Stimulated activated CD4-positive, alpha-beta T cell treated with anti-CD3 and anti-CD28 coated beads, Interleukin-2, amount 100 ng/mL, for 48 hours (primary cell): ENCODE measurements at regions not wholly inside any gene's neighbourhood (a gene's known extent, or its start where the extent isn't known, plus 50 kb on each side); places are given as distances from the start of the nearest gene placed in this dataset.

Experiments used
- DNase-seq, 2 donors: peaks; one replicate each; pipeline ENCODE4 v3.0.0-alpha.2; 2020

DNA sequence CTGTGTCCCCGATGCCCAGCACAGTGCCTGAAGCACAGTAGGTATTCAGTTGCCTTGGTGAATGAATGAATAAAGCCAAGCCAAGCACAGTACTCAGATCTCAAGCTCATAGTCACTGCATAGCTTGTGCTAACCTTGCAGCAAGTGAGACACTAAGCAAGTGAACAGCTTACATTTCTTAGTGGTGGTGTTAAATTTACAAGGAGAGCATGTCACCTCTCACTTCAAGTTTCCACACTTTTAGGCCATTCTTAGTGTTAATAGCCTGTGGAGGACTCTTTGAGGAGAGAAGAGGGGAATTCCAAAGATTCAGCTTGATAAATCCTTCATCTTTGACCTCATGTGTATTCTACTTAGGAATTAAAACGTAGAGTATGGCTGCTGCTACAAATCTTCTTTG, 104.7 kb downstream of the C9orf152 start:
- DNase-seq = no peak

DNA sequence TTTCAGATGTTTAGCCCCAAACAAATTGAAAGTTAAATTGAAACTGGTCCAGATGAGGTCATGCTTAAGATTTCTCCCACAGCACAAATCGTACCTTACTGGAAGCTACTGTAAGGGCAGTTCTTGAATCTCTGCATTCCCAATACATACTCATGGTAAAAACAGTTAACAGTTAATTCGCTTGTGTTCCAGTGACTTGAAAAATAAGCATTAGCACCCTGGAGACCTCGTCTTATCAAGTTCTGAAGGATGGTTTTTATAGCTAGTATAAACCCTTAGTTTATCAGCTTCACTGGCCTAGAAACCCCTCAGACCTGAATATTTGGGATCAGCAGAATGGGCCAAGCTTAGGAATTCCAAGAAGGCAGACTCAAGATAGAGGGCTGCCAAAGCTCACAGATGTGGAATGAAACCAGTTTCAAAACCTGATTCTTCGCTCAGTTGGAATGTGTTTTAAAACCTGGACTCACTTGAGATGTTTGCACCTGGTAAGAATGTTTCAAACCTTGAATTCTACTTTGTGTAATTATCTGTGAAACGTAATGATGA, 103.6 kb downstream of the C9orf152 start:
- DNase-seq = no peak

DNA sequence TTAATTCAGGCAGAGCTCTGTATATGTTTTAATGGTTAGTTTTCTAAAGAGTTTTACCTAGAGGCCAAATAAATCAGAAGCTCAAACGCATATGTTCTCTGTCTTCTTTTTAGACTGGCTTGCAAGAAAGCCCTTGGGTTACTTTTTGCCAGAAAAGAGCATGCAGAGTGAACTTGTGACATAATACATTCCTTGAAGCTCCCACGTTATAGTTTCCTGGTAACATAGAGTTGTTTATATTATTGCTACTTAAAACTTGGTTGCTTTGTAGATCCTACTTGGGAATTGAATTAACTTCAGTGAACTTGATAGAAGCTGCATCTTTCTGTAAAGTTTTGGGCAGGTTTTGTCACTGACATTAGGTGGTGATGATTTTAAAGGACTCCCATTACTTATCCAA, 102.9 kb downstream of the C9orf152 start:
- DNase-seq = no peak

DNA sequence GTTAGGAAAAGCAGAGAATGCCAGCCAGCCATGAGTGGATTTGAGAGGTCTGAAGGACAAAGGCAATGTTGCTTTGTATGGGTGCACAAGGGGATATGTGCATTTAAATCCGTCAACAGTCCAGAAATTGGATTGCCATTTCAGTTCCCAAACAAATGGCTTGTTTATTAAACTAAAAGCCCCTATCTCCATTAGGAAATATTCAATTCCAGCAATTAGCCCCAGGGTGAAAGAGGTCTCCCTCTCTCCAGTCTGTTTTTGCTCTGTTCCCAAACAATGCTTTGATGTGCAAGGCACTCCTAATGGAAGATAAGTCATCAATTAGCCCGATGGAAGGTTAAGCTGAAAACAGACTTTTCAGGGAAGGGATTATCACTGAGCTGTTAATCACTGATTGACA, 101.3 kb downstream of the C9orf152 start:
- DNase-seq = no peak

DNA sequence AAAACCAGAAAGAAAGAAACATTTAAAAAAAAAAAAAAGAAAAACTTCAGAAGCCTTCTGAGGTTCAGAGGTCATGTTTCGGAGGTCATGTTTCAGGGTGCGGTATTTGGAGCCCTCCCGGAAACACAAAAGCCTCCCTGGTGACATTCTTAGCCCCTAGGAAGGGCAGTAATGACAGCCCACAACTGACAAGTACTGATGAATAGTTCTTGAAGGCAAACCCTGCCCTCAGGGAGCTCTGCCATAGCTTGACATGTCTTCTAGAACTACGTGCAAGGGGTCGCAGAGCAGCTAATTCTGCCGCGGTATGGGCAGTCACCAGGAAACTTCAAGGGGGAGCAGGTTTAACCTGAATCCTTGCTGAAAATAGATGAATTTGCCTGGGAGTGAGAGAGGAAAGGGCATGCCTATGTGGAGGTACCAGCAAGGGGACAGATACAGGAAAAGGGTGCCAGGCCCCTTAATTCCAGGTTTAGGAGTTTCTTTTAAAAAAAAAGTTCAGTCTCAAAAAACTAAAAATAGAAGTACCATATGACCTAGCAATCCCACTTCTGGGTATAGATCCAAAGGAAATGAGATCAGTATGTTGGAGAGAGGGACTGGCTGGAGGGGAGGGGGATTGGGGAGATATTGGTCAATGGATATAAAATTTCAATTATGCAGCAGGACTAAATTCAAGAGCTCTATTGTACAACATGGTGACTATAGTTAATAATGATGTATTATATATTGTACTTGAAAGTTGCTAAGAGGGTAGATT, 98.4 kb downstream of the C9orf152 start:
- DNase-seq = no peak

DNA sequence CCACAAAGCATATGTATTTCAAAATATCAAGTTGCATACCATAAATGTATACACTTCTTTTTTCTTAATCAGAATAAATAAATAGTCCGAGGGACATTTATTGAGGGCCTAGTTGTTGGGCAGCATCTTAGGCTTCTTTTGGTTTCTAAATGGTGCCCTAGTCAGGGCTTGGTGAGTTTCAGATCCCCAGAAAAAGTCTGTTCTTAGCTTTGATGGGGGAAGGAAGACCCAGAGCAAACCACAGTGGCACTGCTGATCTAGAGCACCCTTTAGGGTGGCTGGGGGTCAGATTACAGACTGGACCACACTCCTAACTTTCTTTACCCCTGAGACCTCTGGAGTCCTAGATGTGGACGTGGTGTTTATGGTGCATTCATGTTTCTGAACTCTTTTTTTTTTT, 97.8 kb downstream of the C9orf152 start:
- DNase-seq = no peak

DNA sequence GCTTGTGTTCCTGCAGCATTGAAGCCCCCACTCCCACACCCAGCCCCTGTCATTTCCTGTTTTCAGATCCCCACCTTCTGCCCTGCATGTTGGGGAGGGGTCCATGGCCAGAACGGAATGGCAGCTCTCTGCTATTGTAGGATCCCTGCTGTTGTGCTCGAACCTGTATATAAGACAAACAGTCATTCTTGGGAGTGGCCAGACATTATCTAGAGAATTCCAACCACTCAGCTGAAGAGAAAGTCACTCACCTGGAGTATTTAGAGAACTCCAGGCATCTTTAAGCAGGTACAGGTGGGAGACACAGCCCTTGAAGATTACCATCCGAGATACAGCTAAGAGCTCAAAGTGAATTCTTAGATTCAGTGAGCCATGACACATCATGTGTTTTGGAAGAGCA, 96.1 kb downstream of the C9orf152 start:
- no peak for DNase-seq

DNA sequence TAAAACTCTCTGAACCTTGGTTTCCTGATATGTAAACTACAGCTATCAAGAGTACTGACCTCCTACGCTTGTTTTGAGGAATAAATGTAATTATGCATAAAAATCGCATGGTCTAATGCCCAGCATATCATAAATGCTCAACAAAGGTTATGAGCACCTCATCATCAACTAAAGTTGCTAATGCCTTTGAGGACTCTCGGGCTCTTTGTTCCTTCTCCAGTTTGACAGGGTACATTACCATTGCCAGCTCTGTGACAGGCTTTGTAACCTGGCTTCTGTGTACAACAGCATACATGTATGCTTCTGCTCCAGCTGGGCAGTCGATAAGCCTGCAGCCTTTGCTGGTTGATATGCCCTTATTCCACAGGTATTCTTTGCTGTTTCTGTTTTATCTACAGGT, 95.2 kb downstream of the C9orf152 start:
- DNase-seq = no peak

DNA sequence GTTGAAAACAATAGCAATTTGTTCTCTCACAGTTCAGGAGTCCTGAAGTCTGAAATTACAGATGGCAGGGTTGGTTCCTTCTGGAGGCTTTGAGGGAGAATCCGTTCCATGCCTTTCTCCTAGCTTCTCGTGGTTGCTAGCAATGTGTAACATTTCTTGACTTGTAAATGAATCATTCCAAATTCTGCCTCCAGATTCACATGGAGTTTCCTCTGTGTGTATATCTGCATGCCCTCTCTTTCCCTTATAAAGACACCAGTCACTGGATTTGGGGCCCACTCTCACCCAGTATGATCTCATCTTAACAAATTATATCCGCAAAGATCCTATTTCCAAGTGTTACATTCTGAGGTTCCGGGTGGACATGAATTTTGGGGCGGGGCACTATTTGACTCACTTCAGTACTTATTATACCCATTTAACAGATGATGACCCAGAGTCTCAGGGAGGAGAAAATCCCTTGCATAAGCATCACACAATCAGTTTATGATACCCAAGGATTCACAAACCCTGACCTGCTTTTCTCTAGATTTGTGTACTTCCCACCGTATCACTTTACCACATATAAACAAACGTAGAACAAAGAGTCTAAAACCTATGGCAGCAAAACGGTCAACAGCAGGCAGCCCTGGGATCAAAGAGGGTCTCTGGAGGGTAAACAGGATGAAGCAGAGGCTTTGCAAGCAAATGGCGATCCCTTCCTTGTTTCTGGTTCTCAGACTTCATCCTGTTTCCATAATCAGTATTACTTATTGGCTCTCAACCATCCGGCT, 93.7 kb downstream of the C9orf152 start:
- no peak for DNase-seq

DNA sequence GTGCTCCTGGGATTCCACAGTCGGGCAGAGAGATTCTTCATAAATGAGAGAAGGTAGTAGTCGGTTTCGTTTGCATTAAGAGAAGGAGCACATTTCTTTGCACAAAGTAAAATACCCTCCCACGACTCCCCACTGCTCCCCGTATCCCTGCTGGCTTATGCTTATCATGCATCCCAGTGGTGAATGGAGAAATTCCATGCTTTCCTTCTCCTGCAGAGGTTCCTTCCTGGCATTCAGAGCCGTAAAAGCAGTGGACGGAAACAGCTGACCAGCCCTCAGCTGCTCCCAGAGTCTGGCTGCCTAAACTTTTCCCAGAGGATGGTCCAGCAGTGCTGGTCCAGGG, 93.1 kb downstream of the C9orf152 start:
- no peak for DNase-seq

DNA sequence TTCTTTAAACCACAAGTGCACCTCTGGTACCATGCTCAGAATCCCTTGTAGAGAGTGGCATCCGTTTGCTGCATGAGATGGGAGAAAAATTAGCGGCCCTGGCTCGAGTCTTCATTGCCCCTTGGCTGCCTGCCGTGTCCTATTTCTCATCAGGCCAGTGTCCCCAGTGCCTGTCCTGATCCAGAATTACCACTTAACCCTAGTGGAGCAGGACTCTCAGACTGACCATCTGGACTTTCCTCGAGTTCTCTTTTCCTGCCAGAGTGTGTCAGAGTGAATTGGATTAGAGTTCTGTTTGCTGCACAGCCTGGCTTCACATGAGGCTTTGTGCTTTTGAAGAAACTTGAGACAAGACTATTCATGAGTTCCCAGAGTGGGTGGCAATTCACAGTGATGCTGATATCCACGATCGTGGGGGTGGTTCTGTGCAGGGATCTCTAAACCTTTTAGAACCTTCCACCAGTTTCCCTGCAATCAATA, 92.6 kb downstream of the C9orf152 start:
- DNase-seq = no peak

DNA sequence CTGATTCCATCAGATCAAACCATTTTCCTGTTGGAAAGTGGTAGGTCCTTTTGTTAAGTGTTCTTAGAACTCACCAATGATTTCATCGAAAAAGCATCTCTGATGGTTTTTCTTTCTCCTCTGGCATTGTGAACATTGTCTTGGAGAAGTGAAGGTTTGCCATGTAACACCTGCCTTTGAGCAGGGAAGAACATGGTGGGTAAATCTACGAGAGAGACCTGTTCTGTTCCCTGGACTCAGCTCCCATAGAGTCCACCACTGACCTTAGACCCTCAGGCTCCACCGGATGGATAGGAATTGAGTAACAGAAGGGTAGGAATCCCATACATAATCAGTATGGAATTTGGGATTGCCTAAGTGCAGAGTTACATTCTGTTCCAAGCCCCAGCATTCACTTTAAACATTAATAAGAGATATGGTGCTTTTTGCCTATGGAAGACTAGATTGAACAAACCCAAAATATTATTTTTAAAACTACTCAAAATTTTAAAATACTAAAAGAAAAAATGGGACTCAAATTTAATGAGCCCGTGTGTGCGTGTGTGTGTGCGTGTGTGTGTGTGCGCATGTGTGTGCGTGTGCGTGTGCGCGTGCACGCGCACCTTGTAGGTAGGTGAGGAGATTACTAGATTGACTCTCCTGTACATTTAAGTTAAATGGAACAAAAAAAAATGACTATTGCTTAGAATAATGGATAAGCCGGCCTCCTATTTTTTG, 92.0 kb downstream of the C9orf152 start:
- DNase-seq = no peak

DNA sequence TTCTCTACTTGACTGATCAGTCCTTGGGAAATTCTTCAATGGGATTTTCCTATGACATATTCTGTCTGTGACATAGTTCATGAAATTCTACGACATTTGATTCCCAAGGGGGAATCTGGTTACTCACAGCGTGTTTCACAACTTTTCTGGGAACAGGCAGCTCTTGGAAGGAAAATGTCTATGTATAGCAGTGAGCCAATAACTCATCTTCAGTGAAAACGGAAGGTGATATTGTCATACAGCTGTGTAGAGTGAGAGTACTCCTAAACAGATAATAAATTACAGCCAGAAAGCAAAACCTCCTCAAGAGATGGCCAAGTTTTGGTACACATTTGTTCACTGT, 91.4 kb downstream of the C9orf152 start:
- no peak for DNase-seq

DNA sequence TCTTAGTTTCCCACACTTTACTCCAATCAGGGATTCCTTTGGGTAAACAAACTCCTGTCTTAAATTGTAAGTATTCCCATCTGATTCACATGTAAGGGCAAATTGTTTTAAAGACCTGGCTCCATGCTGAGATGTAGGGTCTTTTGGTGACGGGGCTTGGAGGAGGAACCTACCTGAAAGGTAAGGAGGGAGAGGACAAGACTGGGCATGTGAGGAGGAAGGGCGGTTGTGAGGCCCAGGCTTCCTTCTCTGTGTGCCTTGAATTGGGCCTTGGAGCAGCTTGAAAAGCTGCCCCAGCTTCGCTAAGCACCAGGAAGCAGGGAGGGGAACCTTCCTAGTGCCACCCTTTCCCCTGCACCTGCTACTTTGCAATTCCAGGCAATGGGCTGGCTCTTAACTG, 86.8 kb downstream of the C9orf152 start:
- DNase-seq = no peak

DNA sequence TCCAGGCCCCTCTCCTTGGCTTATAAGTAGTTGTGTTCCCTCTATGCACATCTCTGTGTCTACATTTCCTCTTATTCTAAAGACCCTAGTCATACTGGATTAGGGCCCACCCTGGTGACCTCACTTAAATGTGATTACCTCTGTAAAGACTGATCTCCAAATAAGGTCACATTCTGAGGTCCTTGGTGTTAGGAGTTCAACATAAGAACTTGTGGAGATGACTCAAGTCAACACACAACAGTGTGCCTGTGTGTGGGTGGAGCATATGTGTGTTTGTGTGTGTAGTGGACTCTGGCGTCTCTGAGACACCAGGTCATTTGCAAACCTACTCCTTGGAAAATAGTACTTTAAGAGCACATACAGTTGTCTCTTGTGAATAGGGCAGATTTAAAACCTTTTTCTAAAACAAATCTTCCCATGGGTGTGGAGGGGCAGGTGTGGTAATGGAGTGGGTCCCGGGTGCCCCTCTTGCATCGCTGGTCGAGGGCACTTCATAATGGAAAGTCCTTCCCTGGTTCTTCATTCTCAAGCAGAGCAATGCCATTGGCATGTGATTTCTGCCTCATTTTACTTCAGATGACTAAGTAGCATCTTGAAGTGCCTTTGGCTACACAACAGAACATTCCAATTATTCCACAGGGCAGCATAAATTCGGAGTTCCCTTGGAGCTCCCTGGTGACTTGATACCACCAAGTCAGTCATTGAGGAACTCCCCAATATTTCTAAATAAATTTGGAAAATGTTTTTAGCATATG, 84.4 kb downstream of the C9orf152 start:
- no peak for DNase-seq

DNA sequence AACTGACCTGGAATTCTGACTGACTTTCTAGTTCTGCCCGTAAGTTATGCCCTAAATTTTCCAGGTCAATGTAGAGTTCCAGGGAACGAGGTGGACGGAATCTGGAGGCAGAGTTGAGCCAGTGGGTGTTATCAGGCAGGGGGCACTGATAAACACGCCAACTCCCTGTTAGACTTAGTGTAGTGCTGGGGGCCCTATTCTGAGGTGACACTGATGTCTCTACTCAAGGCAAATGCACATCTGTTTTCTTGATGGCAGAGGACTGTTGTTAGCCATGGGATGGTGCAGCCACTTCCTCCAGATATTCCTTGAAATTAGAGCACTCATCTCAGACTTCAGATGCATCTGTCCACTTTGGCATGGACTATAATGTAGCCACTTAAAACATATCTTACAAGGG, 83.5 kb downstream of the C9orf152 start:
- no peak for DNase-seq

DNA sequence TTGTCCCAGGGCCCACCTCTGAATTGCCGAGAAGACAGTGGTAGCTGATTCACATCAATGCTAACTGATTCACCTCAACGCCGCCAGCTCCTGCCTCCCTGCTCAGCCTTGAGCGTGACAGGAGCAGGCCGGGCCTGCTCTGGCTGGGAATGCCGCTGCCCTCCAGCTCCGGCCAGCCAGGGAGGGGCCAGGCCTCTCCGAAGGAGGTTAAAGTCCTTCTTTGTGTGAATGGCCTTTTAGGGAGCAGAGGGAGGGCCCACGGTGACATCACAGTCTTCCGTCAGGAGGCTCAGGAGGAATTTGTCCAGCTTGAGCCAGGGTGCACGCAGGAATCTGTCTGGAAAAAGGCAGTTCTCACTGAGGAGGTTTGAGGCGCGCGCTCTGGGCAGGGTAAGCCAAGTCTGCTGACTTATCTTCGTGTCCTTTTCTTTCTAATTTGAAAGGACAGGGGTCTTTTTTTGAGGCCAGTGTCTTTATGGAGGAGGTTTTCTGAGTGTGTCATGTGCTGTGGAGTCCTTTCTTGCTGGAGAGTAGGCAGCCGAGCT, 82.7 kb downstream of the C9orf152 start:
- DNase-seq = no peak

DNA sequence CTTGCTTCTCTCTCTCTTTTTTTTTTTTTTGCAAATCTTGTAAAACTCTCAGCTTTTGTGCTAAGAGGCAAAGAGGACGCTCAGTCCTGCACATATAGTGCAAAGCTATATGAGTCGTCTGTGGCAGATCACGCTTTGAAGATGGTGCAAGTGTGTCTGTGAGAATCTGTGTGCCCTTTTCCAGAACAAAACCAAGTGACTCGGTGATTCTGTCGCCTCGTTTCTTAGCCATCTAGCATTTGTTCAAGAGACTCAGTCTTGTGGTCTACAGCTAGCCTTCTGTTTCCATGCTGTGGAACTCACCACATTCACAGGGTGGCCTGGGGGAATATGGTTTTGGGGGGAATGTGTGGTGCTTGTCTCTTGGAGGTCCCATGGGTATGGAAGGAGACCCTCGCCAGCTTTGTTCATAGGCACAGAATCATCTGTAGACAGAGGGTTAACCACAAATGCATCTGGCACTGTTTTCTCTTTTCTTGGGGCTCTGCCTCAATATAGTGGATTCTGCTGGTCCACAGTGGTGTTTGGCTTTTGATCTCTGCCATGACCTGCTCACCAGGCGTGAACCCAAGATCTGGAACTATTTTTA, 82.1 kb downstream of the C9orf152 start:
- no peak for DNase-seq

DNA sequence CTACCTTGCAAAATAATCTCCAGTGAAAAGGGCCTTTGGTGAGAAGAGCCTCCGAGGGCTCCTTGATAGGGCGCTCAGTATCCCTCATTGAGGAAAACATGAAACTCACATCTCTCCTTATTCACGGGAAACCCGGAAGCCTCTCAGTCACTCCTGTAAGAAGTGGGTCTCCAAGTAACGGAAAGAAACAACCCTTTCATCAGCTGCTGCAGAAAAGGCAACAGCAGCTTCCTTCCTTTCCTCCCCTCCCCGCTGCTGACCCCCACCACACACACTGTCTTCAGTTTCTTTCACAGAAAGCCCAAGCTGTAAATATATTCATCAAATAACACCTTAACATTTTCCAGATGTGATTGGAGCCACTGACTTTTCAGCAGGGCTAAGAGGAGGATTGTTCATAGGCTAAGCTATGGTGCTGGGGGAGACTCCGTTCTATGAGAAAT, 81.4 kb downstream of the C9orf152 start:
- no peak for DNase-seq

DNA sequence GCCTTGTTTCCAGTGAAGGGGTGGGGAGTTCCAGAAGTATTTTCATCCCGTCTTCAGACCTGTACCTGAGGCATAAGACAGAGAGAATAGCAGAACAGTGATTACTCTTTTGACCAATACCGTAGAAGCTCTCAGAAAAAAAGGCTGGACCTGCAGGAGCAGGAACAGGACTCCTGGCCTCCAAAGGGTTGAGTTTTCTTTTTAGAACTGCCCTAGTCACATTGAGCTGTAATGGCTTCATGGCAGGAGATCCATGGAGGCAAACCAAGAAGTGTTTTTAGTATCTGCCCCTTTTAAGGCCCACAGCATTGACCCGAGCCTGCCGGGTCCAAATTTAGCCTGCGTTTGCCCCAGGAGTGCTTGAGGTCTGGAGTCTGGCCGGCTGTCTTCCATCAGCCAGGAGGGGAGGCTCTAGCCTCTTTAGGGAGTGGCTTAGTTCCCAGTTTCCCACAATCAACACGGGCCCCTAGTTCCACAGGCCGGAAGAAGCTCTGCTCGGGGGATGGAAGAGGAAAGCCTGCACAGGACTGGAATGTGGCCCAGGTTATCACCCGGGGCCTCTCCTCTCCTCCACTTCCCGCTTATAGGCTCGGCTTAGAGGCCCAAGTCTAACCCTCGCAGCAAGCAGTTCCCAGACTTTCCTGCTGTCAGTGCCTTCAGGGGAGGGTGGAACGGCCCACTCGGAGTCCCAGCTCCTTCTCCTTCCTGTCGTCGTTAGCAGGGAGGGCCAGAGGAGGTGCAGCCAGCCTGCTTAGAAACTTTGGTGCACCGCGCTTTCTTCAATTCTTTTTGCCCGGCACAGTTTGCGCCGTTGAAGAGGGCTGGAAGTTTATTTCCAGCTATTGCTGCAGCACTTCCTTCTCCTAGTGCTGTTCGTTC, 80.7 kb downstream of the C9orf152 start:
- no peak for DNase-seq

DNA sequence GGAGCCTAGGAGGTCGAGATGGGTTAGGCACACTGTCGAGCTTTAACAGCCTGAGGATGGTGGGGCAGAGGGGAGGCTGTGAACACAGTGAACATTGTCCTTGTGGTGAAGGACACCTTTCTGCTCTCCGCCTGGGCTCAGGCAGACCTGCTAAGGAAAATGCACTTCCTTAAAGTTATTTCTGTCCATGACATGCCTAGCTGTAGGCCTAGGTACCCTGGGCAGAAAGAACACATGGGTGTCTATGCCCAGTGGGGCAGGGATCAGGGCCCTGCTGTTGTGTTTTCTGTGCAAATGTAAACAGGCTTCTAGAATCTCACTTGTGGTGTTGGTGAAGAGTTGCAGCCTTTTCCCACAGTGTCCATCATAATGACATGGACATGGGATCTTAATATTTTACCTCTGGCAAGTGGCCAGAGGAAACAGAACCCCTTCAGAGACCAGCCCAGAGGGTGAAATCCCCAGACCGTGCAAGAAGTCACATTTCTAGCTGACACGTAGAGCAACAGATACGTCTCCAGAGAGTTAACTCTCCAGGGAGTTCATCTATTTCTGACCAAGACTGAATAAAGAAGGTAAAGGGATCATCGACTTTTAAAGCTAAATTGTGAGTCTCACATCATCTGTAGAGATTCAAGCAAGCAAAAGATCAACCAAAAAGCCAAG, 79.2 kb downstream of the C9orf152 start:
- DNase-seq = no peak
